GM19035 (cell line): ENCODE measurements at regions not wholly inside any gene's neighbourhood (a gene's known extent, or its start where the extent isn't known, plus 50 kb on each side); places are given as distances from the start of the nearest gene placed in this dataset.

Source experiments
- ATAC-seq: cut with Tn5 transposase; IDR thresholded peaks from one replicate; pipeline ENCODE4 v1.9.1; 2021; ENCODE audit not compliant: unreplicated experiment

DNA sequence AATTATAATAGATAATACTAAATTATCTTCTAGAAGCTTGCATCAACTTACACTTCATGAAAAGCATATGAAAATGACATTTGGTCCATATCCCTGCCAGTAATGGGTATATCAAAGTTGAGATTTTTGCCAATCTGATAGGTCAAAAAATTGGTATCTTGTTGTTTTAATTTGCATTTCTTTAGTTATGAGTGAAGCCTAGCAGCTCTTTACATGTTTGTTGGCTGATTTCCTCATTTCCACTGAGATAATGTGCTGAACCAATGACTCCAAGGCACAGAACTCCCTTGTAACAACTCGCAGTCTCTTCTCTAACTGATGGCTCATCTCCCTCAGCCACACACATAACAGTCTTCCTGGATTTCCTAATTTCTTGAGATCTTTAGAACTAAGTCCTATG, 175.3 kb upstream of the SESN3 start:
- no peak for ATAC-seq

- ATAC-seq, result no peak
These were observed 173.4 kb upstream of the SESN3 start for GRCh38 chr11:95404370-95404769.

DNA sequence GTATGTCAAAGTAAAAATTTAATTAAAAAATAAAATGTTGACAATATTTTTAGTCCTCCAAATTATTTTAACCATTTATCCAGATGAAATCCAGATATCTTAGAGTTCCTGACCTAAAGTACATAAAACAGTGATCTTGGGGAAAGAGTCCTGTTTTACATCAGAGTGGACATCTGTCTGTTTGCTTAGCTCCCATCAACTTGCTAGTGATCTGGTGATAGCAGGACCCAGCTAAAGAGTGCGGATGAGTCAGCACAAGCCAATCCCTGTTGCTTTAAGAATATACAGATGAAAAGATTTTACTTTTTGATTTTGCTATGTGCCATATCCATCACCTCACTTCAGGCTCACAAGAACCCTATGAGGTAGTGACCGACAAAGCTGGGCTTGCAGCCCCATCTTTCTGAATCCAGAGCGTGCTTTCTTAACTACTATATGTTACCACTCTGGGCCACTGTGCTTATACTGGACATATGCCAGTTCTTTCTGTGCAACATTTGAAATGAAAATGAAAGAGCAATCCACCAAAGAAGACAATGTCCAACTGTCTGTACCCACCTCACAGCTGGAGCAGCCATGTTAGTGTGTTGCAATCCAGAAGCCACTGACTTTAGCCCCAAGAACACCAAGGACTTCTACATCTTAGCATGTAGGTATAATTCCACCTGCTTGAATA, 167.6 kb upstream of the SESN3 start:
- no peak for ATAC-seq

- no peak for ATAC-seq
These were observed 161.6 kb upstream of the SESN3 start for GRCh38 chr11:95392644-95393043.

DNA sequence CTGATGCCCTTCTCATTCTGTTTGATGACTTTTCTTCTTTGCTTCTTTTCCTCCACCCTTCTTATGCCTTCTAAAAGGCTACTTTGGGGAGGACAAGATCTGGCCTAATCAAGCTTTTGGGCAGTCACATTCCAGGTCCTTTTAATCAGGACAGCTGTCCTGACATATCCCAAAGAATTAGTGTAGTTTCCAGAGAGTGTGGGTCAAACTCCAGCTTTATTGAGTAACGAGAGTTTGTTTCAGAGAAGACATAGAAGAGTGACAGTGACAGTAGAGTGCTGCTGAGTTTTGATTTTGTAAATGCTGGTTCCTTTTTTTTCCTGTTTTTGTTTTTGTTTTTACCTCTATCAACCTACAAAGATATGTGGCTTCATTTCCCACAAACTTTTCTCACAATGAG, 158.4 kb upstream of the SESN3 start:
- ATAC-seq, result no peak

DNA sequence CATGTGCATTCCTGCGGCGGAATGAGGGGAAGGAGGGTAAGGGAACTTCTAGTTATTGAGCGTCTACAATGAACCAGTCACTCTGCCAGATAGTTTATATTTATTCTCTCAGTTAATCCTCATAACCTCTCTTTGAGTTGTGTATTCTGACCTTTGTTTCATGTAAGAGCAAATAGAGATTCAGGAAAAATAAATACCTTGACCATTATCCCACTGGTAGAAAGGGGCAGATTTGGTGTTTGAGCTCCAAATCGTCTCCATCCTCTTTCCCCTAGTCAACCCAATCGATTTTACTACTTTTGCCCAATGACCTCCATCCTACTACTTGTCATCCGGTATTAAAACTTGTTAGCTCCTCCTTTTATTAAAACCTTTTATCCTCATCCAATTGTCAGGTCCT, 157.1 kb upstream of the SESN3 start:
- no peak for ATAC-seq

DNA sequence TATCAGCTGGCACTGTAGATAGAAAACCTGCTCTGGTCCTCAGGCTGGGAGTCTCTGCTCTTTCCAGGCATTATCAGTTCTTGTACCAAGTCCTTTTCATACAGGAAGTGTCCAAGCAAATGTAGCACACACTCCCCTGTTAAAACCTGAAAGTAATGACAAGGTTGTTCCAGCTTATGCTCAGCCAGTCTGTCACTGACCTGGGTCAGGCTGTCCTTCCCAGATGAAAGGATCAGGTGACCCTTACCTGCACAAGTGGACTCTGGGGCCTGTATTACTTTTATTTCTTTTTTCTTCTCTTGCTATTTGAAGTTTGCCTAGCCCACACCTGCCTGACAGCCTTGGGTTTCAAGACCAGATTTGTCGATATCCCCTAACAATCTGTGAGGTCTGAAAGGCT, 156.3 kb upstream of the SESN3 start:
- ATAC-seq, result no peak

GRCh38 chr11:95385577-95385976, 154.6 kb upstream of the SESN3 start:
- no peak for ATAC-seq

DNA sequence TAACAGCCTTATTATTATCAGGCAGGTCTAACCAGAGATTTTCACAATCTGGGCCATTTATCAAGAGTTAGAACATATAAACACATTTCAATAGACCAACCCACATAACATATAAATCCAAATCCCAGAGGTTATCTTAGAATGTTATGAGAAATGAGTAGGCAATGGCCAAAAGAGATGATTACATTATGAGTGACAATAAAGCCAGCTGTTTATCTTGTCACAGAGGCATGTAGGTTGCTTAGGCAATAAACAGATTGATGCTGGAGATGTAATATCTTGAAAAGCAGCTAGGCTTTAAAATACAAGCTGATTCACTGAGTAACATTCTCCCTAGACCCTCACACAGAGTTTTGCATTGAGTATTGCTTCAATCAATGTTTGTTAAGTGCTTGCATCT, 148.5 kb upstream of the SESN3 start:
- ATAC-seq, result no peak

DNA sequence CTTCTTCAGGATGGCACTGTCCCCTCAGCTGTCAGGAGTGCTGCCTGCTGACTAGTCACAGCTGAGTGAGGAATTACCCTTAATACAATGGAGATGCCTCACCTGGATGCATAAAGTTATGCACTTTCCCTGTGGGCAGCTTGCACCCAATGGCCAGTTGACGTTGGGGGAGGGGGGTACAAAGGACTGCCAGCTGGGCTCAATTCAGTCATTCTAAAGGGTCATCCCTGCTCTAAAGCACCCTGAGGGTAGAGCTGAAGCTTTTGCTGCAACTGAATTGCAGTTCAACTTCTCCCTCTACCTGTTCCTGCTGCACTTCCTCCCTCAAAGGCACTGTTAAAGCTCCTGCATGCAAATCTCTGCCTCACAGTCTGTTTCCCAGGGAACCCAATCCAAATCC, 147.8 kb upstream of the SESN3 start:
- no peak for ATAC-seq

- ATAC-seq, result no peak
These were observed 147.1 kb upstream of the SESN3 start for GRCh38 chr11:95378111-95378510.

- ATAC-seq, result no peak
These were observed 144.9 kb upstream of the SESN3 start for GRCh38 chr11:95375886-95376285.

DNA sequence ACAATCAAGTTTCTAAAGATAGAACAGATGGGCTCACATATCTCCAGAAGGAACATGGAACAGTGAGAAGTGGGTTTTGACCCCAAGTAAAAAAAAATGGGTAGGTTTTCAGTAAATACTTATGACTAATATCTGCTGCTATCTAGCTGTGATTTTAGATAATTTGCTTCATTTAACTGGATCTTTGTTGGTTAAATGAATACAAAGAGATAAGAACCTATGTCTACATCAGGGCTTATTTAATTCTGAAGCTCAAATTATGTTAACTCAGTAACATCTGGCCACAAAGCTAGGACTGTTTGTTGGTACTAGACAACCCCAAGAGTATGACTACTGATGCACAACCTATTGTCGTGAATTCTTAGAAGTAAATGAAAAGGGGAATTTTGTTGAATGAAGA, 144.4 kb upstream of the SESN3 start:
- no peak for ATAC-seq

DNA sequence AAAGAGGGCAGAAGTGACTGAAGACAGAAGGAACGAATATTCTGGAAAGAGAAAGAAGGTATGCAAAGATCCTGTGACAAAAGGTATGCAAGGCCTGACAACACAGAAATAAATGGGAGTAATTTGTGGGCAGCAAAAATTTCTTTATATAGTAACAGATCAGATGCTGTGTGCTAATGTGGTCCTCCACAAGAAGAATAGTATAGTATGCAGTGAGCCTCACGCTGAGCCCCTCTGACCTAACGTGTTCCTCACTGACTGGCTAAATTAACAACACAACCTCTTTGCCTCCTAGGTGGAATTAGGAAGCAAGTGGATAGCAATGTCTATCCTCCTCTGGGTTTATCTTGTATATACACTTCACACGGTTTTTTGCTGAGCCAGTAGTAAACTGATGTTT, 143.1 kb upstream of the SESN3 start:
- no peak for ATAC-seq

- no peak for ATAC-seq
These were observed 142.2 kb upstream of the SESN3 start for GRCh38 chr11:95373241-95373640.

DNA sequence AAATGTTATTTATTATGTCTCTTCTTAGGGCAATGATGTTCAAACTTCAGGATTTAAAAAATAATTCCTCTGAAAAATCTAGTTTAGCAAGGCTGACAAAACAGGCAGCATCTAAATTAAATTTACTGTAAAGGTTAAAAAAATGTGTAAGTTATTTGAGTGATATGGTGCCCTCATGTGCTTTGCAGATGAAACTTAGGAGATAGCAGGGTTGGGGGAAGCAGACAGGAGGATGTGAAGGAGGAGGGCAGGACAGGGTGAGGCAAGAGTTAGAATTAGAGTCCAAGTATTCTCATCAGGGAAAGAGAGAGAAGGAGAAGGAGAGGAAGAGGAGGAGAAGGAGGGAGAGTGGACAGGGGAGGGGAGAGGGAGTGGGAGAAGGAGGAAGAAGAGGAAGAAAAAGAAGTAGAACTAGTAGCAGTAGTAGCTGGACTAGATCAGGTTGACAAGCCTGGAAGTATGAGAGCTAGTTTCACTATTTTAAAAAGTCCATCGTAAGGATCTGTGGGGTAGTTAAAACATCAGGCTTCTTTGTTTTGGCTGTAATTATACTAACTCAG, 141.2 kb upstream of the SESN3 start:
- no peak for ATAC-seq

GRCh38 chr11:95371153-95371552, 140.2 kb upstream of the SESN3 start:
- ATAC-seq, result no peak

DNA sequence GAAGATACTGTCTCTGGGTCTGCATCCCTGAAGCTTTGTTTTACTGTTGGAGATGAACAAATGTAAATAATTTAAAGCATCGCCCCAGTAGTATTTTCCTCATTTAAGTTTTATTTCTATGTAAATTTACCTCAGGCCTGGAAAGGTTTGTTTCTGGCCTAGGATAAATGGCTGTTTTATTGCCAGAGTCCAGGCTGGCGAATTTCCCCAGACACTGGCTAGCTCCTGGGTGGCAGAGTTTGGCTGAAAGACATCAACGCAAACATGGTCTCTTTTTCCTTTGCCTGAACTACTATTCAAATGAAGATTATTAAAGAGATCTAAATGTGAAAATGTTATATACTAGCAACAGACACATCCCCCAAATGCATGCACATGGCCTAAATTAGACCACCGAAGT, 136.7 kb upstream of the SESN3 start:
- ATAC-seq, result no peak

DNA sequence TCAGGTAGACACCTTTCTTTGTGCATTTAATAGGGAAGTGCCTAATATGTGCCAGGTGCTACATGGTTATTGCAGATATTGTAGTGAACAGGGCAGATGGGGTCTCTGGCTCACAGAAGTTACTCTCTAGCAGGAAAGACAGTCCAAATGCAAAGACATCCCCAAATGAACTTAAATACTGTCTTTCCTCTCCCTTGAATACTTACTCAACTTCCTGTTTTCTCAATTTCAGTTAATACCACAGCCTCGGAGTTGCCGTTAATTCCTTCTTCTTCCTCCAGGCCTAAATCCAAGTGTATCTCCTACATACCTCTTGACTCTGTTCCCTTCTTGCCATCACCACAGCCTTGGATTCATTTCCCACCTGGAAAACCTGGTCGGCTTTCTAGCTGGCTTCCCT, 134.3 kb upstream of the SESN3 start:
- no peak for ATAC-seq

- no peak for ATAC-seq
These were observed 133.6 kb upstream of the SESN3 start for GRCh38 chr11:95364324-95365295.

DNA sequence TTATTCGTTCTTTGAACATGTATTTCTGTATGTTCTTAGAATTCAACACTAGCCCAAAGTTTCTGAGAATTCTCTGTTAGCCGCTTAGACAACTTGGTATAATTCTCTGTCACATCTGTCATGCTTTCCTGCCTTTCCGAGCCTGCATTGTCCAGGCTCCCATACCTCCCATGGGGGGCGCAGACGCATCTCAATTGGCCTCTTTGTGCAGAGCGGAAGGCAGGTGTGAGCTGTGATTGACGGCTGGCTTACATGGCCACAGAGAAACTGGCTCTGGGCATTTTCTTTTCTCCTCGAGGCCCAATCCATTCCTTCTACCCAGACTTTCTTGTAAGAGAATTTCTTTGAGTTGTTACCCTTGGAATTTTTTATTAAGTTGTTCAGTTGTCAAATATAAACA, 132.7 kb upstream of the SESN3 start:
- ATAC-seq, result no peak

GRCh38 chr11:95363164-95363563, 132.2 kb upstream of the SESN3 start:
- ATAC-seq, result no peak
